A549 (cell line): ENCODE measurements at regions not wholly inside any gene's neighbourhood (a gene's known extent, or its start where the extent isn't known, plus 50 kb on each side); places are given as distances from the start of the nearest gene placed in this dataset.

Experiments
- CEBPB ChIP-seq, 2 experiments: fragments of >200 bp in 1 of 2; sonication (Bioruptor Twin) in 1 of 2; formaldehyde crosslinking in 1 of 2; IDR thresholded peaks; 2 replicates each; pipeline ENCODE4 v1.6.1; 2012 to 2016
- CTCF ChIP-seq: fragments of >200 bp; sonication (Bioruptor Twin); formaldehyde crosslinking; IDR thresholded peaks from 3 replicates; pipeline ENCODE4 v1.5.1; 2016
- HMGXB4 ChIP-seq: fragments of 250-450 bp; sonication (Bioruptor Pico); IDR thresholded peaks from 2 replicates; pipeline ENCODE4 v1.5.0; 2021; ENCODE audit warnings: mild to moderate bottlenecking, moderate library complexity, borderline replicate concordance
- KDM5A ChIP-seq: fragments of 200-600 bp; sonication (generic); IDR thresholded peaks from 2 replicates; pipeline ENCODE4 v1.6.1; 2016; ENCODE audit warnings: antibody characterized with exemption, mild to moderate bottlenecking
- MAFK ChIP-seq: fragments of 450-650 bp; IDR thresholded peaks from 2 replicates; pipeline ENCODE4 v1.6.1; 2014; ENCODE audit not compliant: partially characterized antibody
- MAX ChIP-seq: IDR thresholded peaks from 2 replicates; pipeline ENCODE4 v1.6.1; 2012
- POLR2A ChIP-seq: IDR thresholded peaks from 2 replicates; pipeline ENCODE4 v1.6.1; 2012; ENCODE audit warnings: mild to moderate bottlenecking, low read length
- SREBF2 ChIP-seq: fragments of 450-650 bp; IDR thresholded peaks from 2 replicates; pipeline ENCODE4 v1.6.1; 2014; ENCODE audit warnings: mild to moderate bottlenecking, moderate library complexity
- USF2 ChIP-seq: fragments of 450-650 bp; IDR thresholded peaks from 2 replicates; pipeline ENCODE4 v1.6.1; 2014; ENCODE audit warnings: antibody characterized with exemption

- TF ChIP-seq MAX (no peak), KDM5A (no peak), HMGXB4 (CRISPR knock-in tag) (no peak), POLR2A (no peak), CTCF (no peak), USF2 (no peak), MAFK (no peak), SREBF2 (no peak), CEBPB (IDR thresholded peaks at IDR 0.05) (no peak)
Observed at GRCh38 chr1:81472387-81472786, 328.3 kb upstream of the ADGRL2 start.
